Fibroblast of the aortic adventitia (primary cell): ENCODE measurements at regions not wholly inside any gene's neighbourhood (a gene's known extent, or its start where the extent isn't known, plus 50 kb on each side); places are given as distances from the start of the nearest gene placed in this dataset.

Experiments
- DNase-seq: peaks from one replicate; pipeline ENCODE4 v3.0.0-alpha.2; 2010; ENCODE audit warnings: low read depth
- H3K4me3 ChIP-seq: 2 replicates; pipeline ENCODE4 v1.5.1; 2011; ENCODE audit warnings: low read depth, mild to moderate bottlenecking, control low read depth, low read length, moderate library complexity
- CTCF ChIP-seq: IDR thresholded peaks from 2 replicates; pipeline ENCODE4 v1.5.1; 2011; ENCODE audit warnings: mild to moderate bottlenecking, low read length, control low read depth, inconsistent platforms; ENCODE audit not compliant: insufficient read depth

- DNase-seq: no peak
- TF ChIP-seq CTCF: no peak
- no peak overlapping the region for H3K4me3 ChIP-seq
Observed at GRCh38 chr2:176751314-176752227, 461.0 kb upstream of the HNRNPA3 start.

GRCh38 chr2:176752295-176752694 is 460.3 kb upstream of the HNRNPA3 start:
- H3K4me3 ChIP-seq: no peak overlapping the region
- TF ChIP-seq CTCF: no peak
- no peak for DNase-seq

- no peak for DNase-seq
- no peak for TF ChIP-seq CTCF
- no peak overlapping the region for H3K4me3 ChIP-seq
Observed at GRCh38 chr2:176753205-176753604, 459.4 kb upstream of the HNRNPA3 start.

GRCh38 chr2:176753752-176754474 is 458.7 kb upstream of the HNRNPA3 start:
- no peak overlapping the region for H3K4me3 ChIP-seq
- TF ChIP-seq CTCF: no peak
- no peak for DNase-seq

DNA sequence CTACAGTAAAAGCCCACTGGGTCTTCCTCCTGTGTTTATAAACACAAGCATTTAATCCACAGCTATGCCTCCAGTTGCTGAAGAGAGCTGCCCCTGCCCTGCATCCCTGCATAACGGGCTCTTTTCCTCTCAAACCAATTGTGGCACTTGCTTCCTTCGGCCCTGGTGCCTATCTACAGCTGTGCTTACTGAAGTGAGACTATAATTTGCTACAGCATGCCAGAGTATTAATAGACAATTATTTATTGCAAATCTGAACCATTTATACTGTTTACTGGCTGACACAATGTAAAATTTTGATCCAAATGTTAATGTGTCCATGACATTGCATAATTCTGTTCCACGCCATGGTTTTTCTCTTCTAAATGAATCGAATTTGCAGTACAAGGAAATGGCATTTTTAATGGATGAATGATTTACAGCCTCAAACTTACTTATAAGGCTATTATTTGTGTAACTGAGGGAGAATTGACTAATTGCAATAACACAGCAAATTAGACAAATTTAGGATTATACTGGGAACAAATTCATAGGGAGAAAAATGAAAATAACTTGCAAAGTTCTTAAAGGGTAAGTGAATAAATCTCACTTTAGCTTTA is 457.0 kb upstream of the HNRNPA3 start:
- H3K4me3 ChIP-seq: no peak overlapping the region
- no peak for DNase-seq
- no peak for TF ChIP-seq CTCF

GRCh38 chr2:176758426-176758825 is 454.2 kb upstream of the HNRNPA3 start:
- DNase-seq: no peak
- no peak for TF ChIP-seq CTCF
- no peak overlapping the region for H3K4me3 ChIP-seq
